ENCODE measurements at regions not wholly inside any gene's neighbourhood (a gene's known extent, or its start where the extent isn't known, plus 50 kb on each side); places are given as distances from the start of the nearest gene placed in this dataset.
"Not testable (repeated sequence)": the region's sequence is repeated elsewhere in the genome, so short reads cannot be mapped to it uniquely, and the experiment has no call there.

GRCh38 chr13:87244256-87244890 lies 426.8 kb upstream of the SLITRK5 start:
- no peak for DNase-seq

GRCh38 chr13:87249847-87250246 lies 421.3 kb upstream of the SLITRK5 start:
- DNase-seq, result peak; percentile 12

DNA sequence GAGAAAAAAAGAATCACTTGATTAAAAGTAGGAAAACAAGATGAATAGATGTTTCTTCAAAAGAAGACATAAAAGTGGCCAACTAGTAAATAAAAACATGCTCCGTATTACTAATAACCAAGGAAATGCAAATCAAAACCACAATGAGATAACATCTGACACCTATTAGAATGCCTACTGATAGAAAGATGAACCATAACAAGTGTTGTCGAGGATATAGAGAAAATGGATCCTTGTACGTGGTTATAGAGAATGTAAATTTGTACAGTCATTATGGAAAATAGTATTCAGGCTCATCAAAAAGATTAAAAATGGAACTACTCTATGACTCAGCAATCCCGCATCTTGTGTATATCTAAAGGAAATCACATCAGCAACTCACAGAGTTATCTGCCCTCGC lies 415.8 kb upstream of the SLITRK5 start:
- DNase-seq, result no peak

GRCh38 chr13:87259479-87260083 lies 411.6 kb upstream of the SLITRK5 start:
- peak; percentile 72 for DNase-seq

GRCh38 chr13:87274209-87274819 lies 396.9 kb upstream of the SLITRK5 start:
- DNase-seq, result peak; percentile 89

DNA sequence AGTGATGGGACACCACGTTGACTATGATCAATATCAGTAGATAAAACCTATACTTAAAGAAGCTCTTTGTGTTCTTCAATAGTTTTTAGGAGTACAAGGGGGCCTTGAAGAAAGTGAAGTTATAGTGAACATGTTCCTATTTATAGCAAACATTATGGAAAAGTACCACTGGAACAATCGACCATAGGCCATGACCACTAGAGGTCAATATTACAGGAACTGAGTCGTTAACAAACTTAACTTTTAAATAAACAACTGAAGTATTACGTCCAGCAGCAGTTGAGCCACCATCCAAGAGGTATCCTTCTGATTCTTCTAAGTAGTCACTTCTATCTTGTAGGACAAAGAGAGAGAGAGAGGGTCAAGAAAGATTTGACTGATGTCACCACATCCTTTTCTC lies 391.0 kb upstream of the SLITRK5 start:
- peak; percentile 9 for DNase-seq

GRCh38 chr13:87287721-87288120 lies 383.4 kb upstream of the SLITRK5 start:
- DNase-seq, result no peak

GRCh38 chr13:87295636-87296035 lies 375.5 kb upstream of the SLITRK5 start:
- DNase-seq, result no peak

GRCh38 chr13:87302034-87302433 lies 369.1 kb upstream of the SLITRK5 start:
- DNase-seq, result no peak

GRCh38 chr13:87302931-87303330 lies 368.2 kb upstream of the SLITRK5 start:
- no peak for DNase-seq

- no peak for DNase-seq
Measured at GRCh38 chr13:87311165-87311564, 360.0 kb upstream of the SLITRK5 start.

- no peak for DNase-seq
Measured at GRCh38 chr13:87314822-87315221, 356.3 kb upstream of the SLITRK5 start.

DNA sequence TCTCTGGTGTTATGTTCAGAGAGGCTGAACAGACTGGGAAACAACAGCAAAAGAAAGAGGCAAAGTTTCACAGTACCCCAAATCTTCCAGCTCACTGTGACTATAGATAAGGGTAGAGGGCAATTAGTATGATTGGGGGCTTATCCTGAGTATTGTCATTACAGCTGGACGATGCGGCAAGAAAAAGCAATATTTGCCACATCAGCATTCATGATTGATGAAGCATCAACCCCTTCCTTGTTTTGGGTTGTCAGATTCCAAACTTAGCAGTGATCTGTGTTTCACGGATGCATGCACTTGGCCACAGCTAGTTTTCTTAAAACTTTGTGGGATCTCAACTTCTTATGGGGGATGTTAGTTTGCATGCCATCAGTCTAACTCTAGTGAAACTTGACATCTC lies 348.8 kb upstream of the SLITRK5 start:
- no peak for DNase-seq

DNA sequence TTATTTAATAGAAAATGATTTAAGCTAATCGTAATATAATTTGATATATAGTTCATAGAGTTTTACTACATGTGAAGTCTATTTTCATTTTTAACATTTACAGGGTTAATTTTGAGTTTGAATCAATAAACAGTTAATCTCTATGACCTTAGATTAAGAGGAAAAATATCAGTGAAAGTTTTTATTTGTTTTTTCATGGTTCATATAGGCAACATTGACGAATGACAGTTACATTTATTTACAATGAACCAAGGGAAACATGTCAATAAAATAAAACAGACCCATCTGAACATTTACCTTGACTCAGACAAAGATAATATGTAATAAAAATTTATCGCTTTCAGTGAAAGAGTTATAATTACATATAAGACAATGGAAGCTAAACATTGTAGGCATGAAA lies 346.6 kb upstream of the SLITRK5 start:
- no peak for DNase-seq

GRCh38 chr13:87331178-87331577 lies 340.0 kb upstream of the SLITRK5 start:
- no peak for DNase-seq

DNA sequence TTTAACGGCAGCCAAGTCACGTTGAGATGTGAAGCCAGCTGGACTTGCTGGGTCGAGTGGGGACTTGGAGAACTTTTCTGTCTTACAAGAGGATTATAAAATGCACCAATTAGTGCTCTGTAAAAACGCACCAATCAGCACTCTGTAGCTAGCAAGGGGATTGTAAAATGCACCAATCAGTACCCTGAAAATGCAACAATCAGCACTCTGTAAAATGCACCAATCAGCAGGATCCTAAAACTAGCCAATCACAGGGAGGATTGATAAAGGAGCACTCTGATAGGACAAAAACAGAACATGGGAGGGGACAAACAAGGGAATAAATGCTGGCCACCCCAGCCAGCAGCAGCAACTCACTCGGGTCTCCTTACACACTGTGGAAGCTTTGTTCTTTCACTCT lies 337.6 kb upstream of the SLITRK5 start:
- no peak for DNase-seq

DNA sequence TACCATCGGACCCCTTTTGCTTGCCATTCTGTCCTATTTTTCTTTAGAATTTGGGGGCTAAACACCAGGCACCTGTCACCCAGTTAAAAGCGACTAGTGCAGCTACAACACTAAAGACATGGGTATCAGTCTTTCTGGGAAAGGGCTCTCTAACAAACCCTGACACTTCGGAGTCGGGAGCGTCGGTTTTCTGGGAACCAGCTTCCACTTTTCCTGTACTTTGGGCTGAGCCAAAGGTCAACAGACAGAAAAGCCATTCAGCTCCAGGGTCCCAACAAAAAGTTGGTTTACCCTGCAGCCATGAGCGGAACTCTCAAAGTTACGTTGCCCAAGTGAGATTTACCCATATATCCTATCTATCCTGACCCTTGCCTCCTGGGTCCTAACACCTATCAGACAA lies 337.0 kb upstream of the SLITRK5 start:
- no peak for DNase-seq

DNA sequence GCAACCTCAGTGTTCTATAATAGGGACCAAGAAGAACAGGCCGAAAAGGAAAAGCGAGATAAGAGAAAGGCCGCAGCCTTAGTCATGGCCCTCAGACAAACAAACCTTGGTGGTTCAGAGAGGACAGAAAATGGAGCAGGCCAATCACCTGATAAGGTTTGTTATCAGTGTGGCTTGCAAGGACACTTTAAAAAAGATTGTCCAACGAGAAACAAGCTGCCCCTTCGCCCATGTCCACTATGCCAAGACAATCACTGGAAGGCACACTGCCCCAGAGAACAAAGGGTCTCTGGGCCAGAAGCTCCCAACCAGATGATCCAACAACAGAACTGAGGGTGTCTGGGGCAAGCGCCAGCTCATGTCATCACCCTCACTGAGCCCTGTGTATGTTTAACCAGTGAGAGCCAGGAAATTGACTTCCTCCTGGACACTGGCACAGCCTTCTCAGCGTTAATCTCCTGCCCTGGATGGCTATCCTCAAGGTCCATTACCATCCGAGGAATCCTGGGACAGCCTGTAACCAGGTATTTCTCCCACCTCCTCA lies 334.8 kb upstream of the SLITRK5 start:
- not testable (repeated sequence) for DNase-seq

DNA sequence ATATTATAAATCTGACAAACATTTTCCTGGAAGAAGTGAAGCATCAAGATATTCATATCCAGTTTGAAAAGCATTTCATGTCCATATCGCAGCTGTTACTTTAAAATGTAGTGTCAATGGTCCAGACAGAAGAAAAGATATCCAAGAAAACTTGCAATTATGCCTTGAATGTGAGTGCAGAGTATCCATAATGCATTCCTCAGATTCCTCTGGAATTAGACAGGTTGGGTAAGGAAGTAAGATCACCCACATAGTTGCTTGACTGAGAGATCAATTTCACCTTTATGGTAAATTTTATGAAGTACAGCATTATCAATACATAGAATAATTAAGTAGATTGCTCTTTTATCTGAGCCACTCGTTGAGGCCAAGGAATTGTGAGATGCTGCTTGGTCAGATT lies 327.0 kb upstream of the SLITRK5 start:
- no peak for DNase-seq

GRCh38 chr13:87355451-87355850 lies 315.7 kb upstream of the SLITRK5 start:
- no peak for DNase-seq

DNA sequence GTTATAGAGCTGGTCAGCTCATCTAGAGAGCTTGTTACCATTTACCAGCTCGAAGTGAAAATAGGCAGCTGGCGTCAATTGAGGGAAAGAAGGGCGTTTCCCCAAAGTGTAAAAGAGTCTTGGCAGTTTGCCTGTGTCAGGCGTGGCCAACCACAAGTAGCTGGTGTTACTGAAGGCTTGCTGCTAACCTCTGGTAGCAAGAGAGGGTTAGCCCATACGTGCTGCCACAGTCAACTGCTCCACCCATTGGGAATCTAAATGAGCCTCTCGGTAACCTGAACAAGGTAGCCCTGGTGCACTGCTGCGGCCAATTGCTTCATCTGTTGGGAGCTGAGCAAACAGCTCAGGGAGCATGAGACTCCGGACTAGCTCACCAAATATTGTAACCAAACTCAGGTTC lies 314.9 kb upstream of the SLITRK5 start:
- no peak for DNase-seq

DNA sequence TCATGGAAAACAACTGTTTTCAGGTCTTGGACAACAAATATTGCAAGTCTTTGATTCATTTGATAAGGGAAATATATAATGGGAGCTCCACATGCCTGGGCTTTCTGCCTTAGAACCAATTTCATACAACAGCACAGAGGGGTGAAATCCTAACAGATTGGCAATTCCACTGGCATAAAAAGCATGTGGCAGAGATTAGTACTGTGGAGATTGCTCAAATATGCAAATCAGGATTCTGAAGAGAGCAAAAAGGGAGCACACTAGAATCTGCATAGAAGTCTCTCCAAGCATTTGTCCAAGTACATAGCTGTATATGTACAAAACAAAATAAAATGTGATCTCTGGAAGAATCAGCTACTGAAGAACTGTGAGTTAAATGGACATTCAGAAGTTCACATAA lies 312.9 kb upstream of the SLITRK5 start:
- no peak for DNase-seq

DNA sequence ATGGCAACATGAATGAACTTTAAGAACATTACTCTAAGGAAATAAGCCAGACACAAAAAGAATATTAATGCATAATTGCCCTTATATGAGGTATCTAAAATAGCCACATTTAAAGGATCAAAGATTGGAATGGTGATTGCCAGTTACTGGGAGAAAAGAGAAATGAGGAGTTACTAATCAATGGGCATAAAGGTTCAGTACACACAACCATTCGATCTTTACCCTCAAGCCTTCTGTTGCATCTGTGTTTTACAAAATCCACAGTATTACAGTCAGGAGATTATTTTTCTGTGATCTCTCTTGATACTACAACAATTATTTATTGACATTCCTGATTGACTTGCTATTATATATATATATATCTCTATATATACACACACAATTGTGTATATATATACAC lies 310.0 kb upstream of the SLITRK5 start:
- no peak for DNase-seq

GRCh38 chr13:87368639-87369038 lies 302.5 kb upstream of the SLITRK5 start:
- no peak for DNase-seq
